ENCODE measurements at regions not wholly inside any gene's neighbourhood (a gene's known extent, or its start where the extent isn't known, plus 50 kb on each side); places are given as distances from the start of the nearest gene placed in this dataset.
"Not testable (repeated sequence)": the region's sequence is repeated elsewhere in the genome, so short reads cannot be mapped to it uniquely, and the experiment has no call there.

- H3K4me1 Mint-ChIP-seq (ENCODE audit: low read depth): no peaks in the 10 kb centered on the region
- H3K9me3 Mint-ChIP-seq: peaks cover 13% of the 10 kb centered on the region
- no peak for DNase-seq
- H3K27ac Mint-ChIP-seq: no peak overlapping the region
- H3K27me3 Mint-ChIP-seq: no peaks in the 10 kb centered on the region
- H3K4me3 Mint-ChIP-seq: no peak overlapping the region
- H3K36me3 Mint-ChIP-seq (ENCODE audit: low read depth): no peaks in the 10 kb centered on the region
Measured at GRCh38 chr9:29564564-29564963, 1991.3 kb upstream of the C9orf72 start.

- H3K36me3 Mint-ChIP-seq (ENCODE audit: low read depth): no peaks in the 10 kb centered on the region
- H3K4me3 Mint-ChIP-seq: no peak overlapping the region
- no peaks in the 10 kb centered on the region for H3K4me1 Mint-ChIP-seq (ENCODE audit: low read depth)
- no peak for DNase-seq
- no peak overlapping the region for H3K27ac Mint-ChIP-seq
- peaks cover 2% of the 10 kb centered on the region for H3K9me3 Mint-ChIP-seq
- no peaks in the 10 kb centered on the region for H3K27me3 Mint-ChIP-seq
Measured at GRCh38 chr9:29575219-29575618, 2001.9 kb upstream of the C9orf72 start.

- Mint-ChIP-seq H3K36me3 (ENCODE audit: low read depth) (no peaks in the 10 kb centered on the region), H3K4me1 (ENCODE audit: low read depth) (no peaks in the 10 kb centered on the region), H3K4me3 (no peak overlapping the region), H3K27me3 (no peaks in the 10 kb centered on the region), H3K9me3 (peaks cover 3% of the 10 kb centered on the region), H3K27ac (no peak overlapping the region)
- no peak for DNase-seq
Measured at GRCh38 chr9:29588361-29588760, 2015.1 kb upstream of the C9orf72 start.

- no peak overlapping the region for H3K27ac Mint-ChIP-seq
Measured at GRCh38 chr9:29609282-29609681, 2036.0 kb upstream of the C9orf72 start.

GRCh38 chr9:29613773-29614172, 2040.5 kb upstream of the C9orf72 start:
- no peaks in the 10 kb centered on the region for H3K36me3 Mint-ChIP-seq (ENCODE audit: low read depth)
- no peak overlapping the region for H3K27ac Mint-ChIP-seq
- no peak for DNase-seq
- no peak overlapping the region for H3K4me3 Mint-ChIP-seq
- peaks cover 10% of the 10 kb centered on the region for H3K9me3 Mint-ChIP-seq
- H3K4me1 Mint-ChIP-seq (ENCODE audit: low read depth): no peaks in the 10 kb centered on the region
- no peaks in the 10 kb centered on the region for H3K27me3 Mint-ChIP-seq

More at GRCh38 chr9:29609282-29609681, 2036.0 kb upstream of the C9orf72 start:
- peaks cover 11% of the 10 kb centered on the region for H3K9me3 Mint-ChIP-seq
- no peaks in the 10 kb centered on the region for H3K27me3 Mint-ChIP-seq
- H3K4me3 Mint-ChIP-seq: no peak overlapping the region
- H3K36me3 Mint-ChIP-seq (ENCODE audit: low read depth): no peaks in the 10 kb centered on the region
- H3K4me1 Mint-ChIP-seq (ENCODE audit: low read depth): no peaks in the 10 kb centered on the region
- DNase-seq: no peak

GRCh38 chr9:29616844-29617243, 2043.6 kb upstream of the C9orf72 start:
- DNase-seq: no peak
- no peak overlapping the region for H3K27ac Mint-ChIP-seq
- no peak overlapping the region for H3K4me3 Mint-ChIP-seq
- no peaks in the 10 kb centered on the region for H3K9me3 Mint-ChIP-seq
- H3K36me3 Mint-ChIP-seq (ENCODE audit: low read depth): no peaks in the 10 kb centered on the region
- H3K4me1 Mint-ChIP-seq (ENCODE audit: low read depth): no peaks in the 10 kb centered on the region
- H3K27me3 Mint-ChIP-seq: no peaks in the 10 kb centered on the region

GRCh38 chr9:29625292-29625731, 2052.0 kb upstream of the C9orf72 start:
- Mint-ChIP-seq H3K4me1 (ENCODE audit: low read depth) (no peaks in the 10 kb centered on the region), H3K9me3 (peaks cover 4% of the 10 kb centered on the region), H3K27ac (no peak overlapping the region), H3K27me3 (no peaks in the 10 kb centered on the region), H3K36me3 (ENCODE audit: low read depth) (no peaks in the 10 kb centered on the region), H3K4me3 (no peak overlapping the region)
- DNase-seq: no peak

- H3K9me3 Mint-ChIP-seq: peaks cover 4% of the 10 kb centered on the region
- no peak overlapping the region for H3K4me3 Mint-ChIP-seq
- no peaks in the 10 kb centered on the region for H3K36me3 Mint-ChIP-seq (ENCODE audit: low read depth)
- H3K27me3 Mint-ChIP-seq: no peaks in the 10 kb centered on the region
- H3K4me1 Mint-ChIP-seq (ENCODE audit: low read depth): no peaks in the 10 kb centered on the region
- no peak overlapping the region for H3K27ac Mint-ChIP-seq
- no peak for DNase-seq
Measured at GRCh38 chr9:29625931-29626330, 2052.7 kb upstream of the C9orf72 start.

- H3K36me3 Mint-ChIP-seq (ENCODE audit: low read depth); H3K4me1 Mint-ChIP-seq (ENCODE audit: low read depth); H3K27me3 Mint-ChIP-seq; H3K4me3 Mint-ChIP-seq; H3K9me3 Mint-ChIP-seq; H3K27ac Mint-ChIP-seq; DNase-seq: not testable (repeated sequence)
Measured at GRCh38 chr9:29628856-29629255, 2055.6 kb upstream of the C9orf72 start.

- no peaks in the 10 kb centered on the region for H3K9me3 Mint-ChIP-seq
- no peak overlapping the region for H3K27ac Mint-ChIP-seq
- H3K36me3 Mint-ChIP-seq (ENCODE audit: low read depth): no peaks in the 10 kb centered on the region
- no peaks in the 10 kb centered on the region for H3K4me1 Mint-ChIP-seq (ENCODE audit: low read depth)
- DNase-seq: no peak
- H3K4me3 Mint-ChIP-seq: no peak overlapping the region
- H3K27me3 Mint-ChIP-seq: no peaks in the 10 kb centered on the region
Measured at GRCh38 chr9:29637471-29638237, 2064.4 kb upstream of the C9orf72 start.

GRCh38 chr9:29640507-29640906, 2067.2 kb upstream of the C9orf72 start:
- H3K36me3 Mint-ChIP-seq (ENCODE audit: low read depth): no peaks in the 10 kb centered on the region
- no peak for DNase-seq
- H3K4me1 Mint-ChIP-seq (ENCODE audit: low read depth): no peaks in the 10 kb centered on the region
- H3K4me3 Mint-ChIP-seq: no peak overlapping the region
- no peaks in the 10 kb centered on the region for H3K27me3 Mint-ChIP-seq
- H3K27ac Mint-ChIP-seq: no peak overlapping the region
- H3K9me3 Mint-ChIP-seq: no peaks in the 10 kb centered on the region

GRCh38 chr9:29644514-29644913, 2071.2 kb upstream of the C9orf72 start:
- H3K27ac Mint-ChIP-seq: no peak overlapping the region
- no peaks in the 10 kb centered on the region for H3K4me1 Mint-ChIP-seq (ENCODE audit: low read depth)
- DNase-seq: no peak
- no peak overlapping the region for H3K4me3 Mint-ChIP-seq
- no peaks in the 10 kb centered on the region for H3K9me3 Mint-ChIP-seq
- no peaks in the 10 kb centered on the region for H3K27me3 Mint-ChIP-seq
- H3K36me3 Mint-ChIP-seq (ENCODE audit: low read depth): no peaks in the 10 kb centered on the region

GRCh38 chr9:29647451-29647850, 2074.2 kb upstream of the C9orf72 start:
- Mint-ChIP-seq H3K27me3 (no peaks in the 10 kb centered on the region), H3K4me1 (ENCODE audit: low read depth) (no peaks in the 10 kb centered on the region), H3K27ac (no peak overlapping the region), H3K4me3 (no peak overlapping the region), H3K36me3 (ENCODE audit: low read depth) (no peaks in the 10 kb centered on the region), H3K9me3 (no peaks in the 10 kb centered on the region)
- DNase-seq: no peak

- Mint-ChIP-seq H3K9me3 (no peaks in the 10 kb centered on the region), H3K4me3 (no peak overlapping the region), H3K27ac (no peak overlapping the region), H3K36me3 (ENCODE audit: low read depth) (no peaks in the 10 kb centered on the region), H3K4me1 (ENCODE audit: low read depth) (no peaks in the 10 kb centered on the region), H3K27me3 (no peaks in the 10 kb centered on the region)
- DNase-seq: no peak
Measured at GRCh38 chr9:29648132-29648531, 2074.9 kb upstream of the C9orf72 start.

GRCh38 chr9:29648601-29649000, 2075.3 kb upstream of the C9orf72 start:
- H3K27me3 Mint-ChIP-seq: no peaks in the 10 kb centered on the region
- H3K36me3 Mint-ChIP-seq (ENCODE audit: low read depth): no peaks in the 10 kb centered on the region
- no peak for DNase-seq
- no peak overlapping the region for H3K27ac Mint-ChIP-seq
- no peaks in the 10 kb centered on the region for H3K9me3 Mint-ChIP-seq
- H3K4me3 Mint-ChIP-seq: no peak overlapping the region
- no peaks in the 10 kb centered on the region for H3K4me1 Mint-ChIP-seq (ENCODE audit: low read depth)

All from activated T-cell treated with anti-CD3 and anti-CD28 coated beads, Interleukin-2, amount 50 U/mL, for 24 hours (primary cell).